GM12878 (cell line): ENCODE measurements at regions not wholly inside any gene's neighbourhood (a gene's known extent, or its start where the extent isn't known, plus 50 kb on each side); places are given as distances from the start of the nearest gene placed in this dataset.

ENCODE experiments used
- EGR1 ChIP-seq, 2 experiments: IDR thresholded peaks; 1 replicate in 1 of 2; 2 replicates in 1 of 2; pipeline ENCODE4 v1.6.1; 2011 to 2012; ENCODE audit warnings: low read depth in 2 of 2, low read length in 2 of 2, borderline replicate concordance in 1 of 2, mild to moderate bottlenecking in 1 of 2, moderate library complexity in 1 of 2
- NKRF ChIP-seq: fragments of 450-650 bp; conservative IDR thresholded peaks from 2 replicates; pipeline ENCODE4 v1.6.1; 2017; ENCODE audit warnings: mild to moderate bottlenecking, moderate library complexity
- POLR2AphosphoS5 ChIP-seq: IDR thresholded peaks from 2 replicates; pipeline ENCODE4 v1.6.1; 2011; ENCODE audit warnings: mild to moderate bottlenecking, low read length, inconsistent platforms
- RAD21 ChIP-seq: IDR thresholded peaks from 2 replicates; pipeline ENCODE4 v1.6.1; 2011; ENCODE audit warnings: mild to moderate bottlenecking, low read depth, low read length, moderate library complexity; ENCODE audit not compliant: insufficient read depth
- REST ChIP-seq: IDR thresholded peaks from 2 replicates; pipeline ENCODE4 v1.6.1; 2012; ENCODE audit warnings: mild to moderate bottlenecking, low read depth, low read length
- ZZZ3 ChIP-seq: IDR thresholded peaks from 2 replicates; pipeline ENCODE4 v1.6.1; 2011; ENCODE audit warnings: low read depth; ENCODE audit not compliant: control insufficient read depth, insufficient read length

GRCh38 chr9:82882748-82883147, 180.2 kb downstream of the RASEF start:
- TF ChIP-seq ZZZ3 (no peak), NKRF (no peak), RAD21 (no peak), REST (no peak), POLR2AphosphoS5 (no peak), EGR1 (IDR thresholded peaks at IDR 0.05; ENCODE audit: borderline replicate concordance in 1 of 2, low read depth in 2 of 2, low read length in 2 of 2) (no peak)
